NT2/D1 (cell line): ENCODE measurements at regions not wholly inside any gene's neighbourhood (a gene's known extent, or its start where the extent isn't known, plus 50 kb on each side); places are given as distances from the start of the nearest gene placed in this dataset.

ENCODE experiments used
- SUZ12 ChIP-seq: IDR thresholded peaks from 2 replicates; pipeline ENCODE4 v1.6.1; 2011; ENCODE audit not compliant: insufficient read length, insufficient read depth; ENCODE audit errors: extremely low read depth
- YY1 ChIP-seq: IDR thresholded peaks from 2 replicates; pipeline ENCODE4 v1.6.1; 2011; ENCODE audit not compliant: insufficient read length, insufficient read depth
- ZNF274 ChIP-seq: IDR thresholded peaks from 2 replicates; pipeline ENCODE4 v1.6.1; 2011; ENCODE audit warnings: mild to moderate bottlenecking, low read depth, low read length

DNA sequence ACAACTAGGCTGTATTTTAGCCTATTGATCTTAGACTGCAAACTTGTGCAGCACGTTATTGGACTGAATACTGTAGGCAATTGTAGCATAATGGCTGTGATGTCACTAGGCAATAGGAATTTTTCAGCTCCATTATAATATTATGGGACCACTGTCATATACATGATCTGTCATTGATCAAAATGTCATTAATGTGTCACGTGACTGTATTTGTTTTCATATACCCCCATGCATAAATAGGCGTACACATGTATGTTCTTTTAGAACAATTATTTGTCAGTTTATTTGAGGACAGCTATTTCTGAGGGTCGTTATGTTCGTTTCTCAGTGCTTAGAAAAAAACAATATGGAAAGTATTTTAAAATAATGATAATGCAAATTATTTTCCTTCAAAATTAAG is 111.9 kb upstream of the CDH2 start:
- TF ChIP-seq ZNF274 (no peak), SUZ12 (no peak), YY1 (no peak)
